Heart right ventricle (tissue), 16 donors: ENCODE measurements at regions not wholly inside any gene's neighbourhood (a gene's known extent, or its start where the extent isn't known, plus 50 kb on each side); places are given as distances from the start of the nearest gene placed in this dataset.

Source experiments
- ATAC-seq, 8 donors: fragments of 200-7000 bp; cut with Tn5 transposase; one replicate each; pipeline ENCODE4 v1.9.1; 2020; ENCODE audit warnings: mild to moderate bottlenecking in 8 of 8, moderate library complexity in 8 of 8, moderate number of reproducible peaks in 1 of 8
- DNase-seq, 2 donors: peaks; one replicate each; pipeline ENCODE4 v3.0.0-alpha.2; 2020
- H3K27ac ChIP-seq, 10 donors: fragments of 200-600 bp; sonication (generic) in 2 of 10; one replicate each; pipeline versions ENCODE4 v1.5.0 to v1.8.0; 2020 to 2022; ENCODE audit warnings: mild to moderate bottlenecking in 3 of 10
- H3K27me3 ChIP-seq, 7 donors: fragments of 200-600 bp; one replicate each; pipeline ENCODE4 v1.8.0; 2021 to 2022; ENCODE audit warnings: mild to moderate bottlenecking in 2 of 7
- H3K36me3 ChIP-seq, 9 donors: fragments of 200-600 bp; sonication (generic) in 1 of 9; one replicate each; pipeline versions ENCODE4 v1.5.0 to v1.8.0; 2020 to 2022; ENCODE audit warnings: mild to moderate bottlenecking in 2 of 9
- H3K4me1 ChIP-seq, 9 donors: fragments of 200-600 bp; sonication (generic) in 1 of 9; one replicate each; pipeline versions ENCODE4 v1.5.0 to v1.8.0; 2020 to 2022; ENCODE audit warnings: mild to moderate bottlenecking in 4 of 9
- H3K4me3 ChIP-seq, 10 donors: fragments of 200-600 bp; sonication (generic) in 2 of 10; one replicate each; pipeline versions ENCODE4 v1.5.0 to v1.8.0; 2020 to 2022; ENCODE audit warnings: mild to moderate bottlenecking in 7 of 10, moderate library complexity in 2 of 10
- H3K9me3 ChIP-seq, 11 donors: fragments of 200-600 bp in 10 of 11; sonication (generic) in 2 of 11; one replicate each; pipeline versions ENCODE4 v1.5.0 to v1.8.0; 2013 to 2022; ENCODE audit warnings: mild to moderate bottlenecking in 2 of 11, control low read depth in 1 of 11, moderate library complexity in 1 of 11
- WGBS, 2 donors: extraction: QIAGEN DNeasy Blood & Tissue Kit; methylation state at CpG; one replicate each; pipeline ENCODE4 v1.1.7; 2013; ENCODE audit warnings: inconsistent platforms in 1 of 2; 5-methylcytosine and 5-hydroxymethylcytosine counted together
- intact Hi-C, 10 donors: fragments of 100-400 bp; cut with DNase I; formaldehyde crosslinking; loops; one replicate each; pipeline versions ENCODE4 v1.11.1 to v1.14.2; 2022
- TF ChIP-seq, protein P1 (sequence below), 9 donors: fragments of 200-600 bp; sonication (generic) in 2 of 9; IDR thresholded peaks; one replicate each; pipeline versions ENCODE4 v1.5.0 to v1.8.0; 2021 to 2022; ENCODE audit warnings: antibody characterized with exemption in 9 of 9, mild to moderate bottlenecking in 5 of 9, moderate library complexity in 1 of 9
- donor health status: Arrhythmogenic right ventricular cardiomyopathy.
- donor health status: ischemic (EF 13 %, LVEDD 7.1; RV severe dilation, severe dysfunction).
- donor health status: healthy with polysubstance abuse.
- donor health status: DM: no; HTN: yes; CAD: no.
- donor health status: DM: no; HTN: no; CAD: no.
- donor health status: ischemic (EF 25% LVEDD 6.9; RV normal size, moderate dysfunction).
- donor health status: ischemic (EF 25% LVEDD 5.7; RV mildly dilated, moderate dysfunction).
- donor health status: healthy.
- donor health status: DM: yes; HTN: yes; CAD: no.
- donor health status: Ischemic cardiomyopathy.
- donor health status: ischemic (EF 35%, LVEDD 5.7; RV mildly dilated, moderate dysfunction).
- donor health status: nonischemic (EF 11% LVEDD 7.7; RV severe dilation, severe dysfunction).
- donor health status: DM: yes; HTN: yes; CAD: no.
- donor health status: PGD.
- donor health status: ischemic (EF 29% LVEDD 5.4; RV normal size, mild dysfunction).
- donor health status: nonischemic (EF 23%, LVEDD 6.1; RV moderate dilation, normal function).

DNA sequence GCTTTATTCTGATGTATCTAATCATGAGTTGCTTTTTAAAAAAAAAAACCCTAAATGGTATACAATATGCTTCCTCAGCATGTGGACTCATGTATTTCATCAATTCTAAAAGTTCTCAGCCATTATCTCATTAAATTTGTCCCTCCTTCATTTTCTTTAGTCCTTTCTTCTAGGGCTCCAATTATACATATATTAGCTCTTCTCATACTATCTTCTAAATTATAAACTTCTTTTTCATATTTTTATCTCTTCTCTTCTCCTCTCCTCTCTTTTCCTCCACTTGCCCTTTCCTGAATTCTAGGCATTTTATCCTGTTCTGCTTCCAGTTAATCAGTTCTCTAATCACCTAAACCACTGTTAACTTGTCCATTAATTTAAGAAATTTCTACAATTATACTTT lies 55.0 kb upstream of the IL33 start:
- H3K4me1 ChIP-seq = no peaks in the 10 kb centered on the region
- no peak for DNase-seq
- peaks cover 0 to 58% (median 22%) of the 10 kb centered on the region in 11 donors for H3K9me3 ChIP-seq
- no peak overlapping the region for H3K4me3 ChIP-seq
- no peak for ATAC-seq
- TF ChIP-seq, protein P1, sequence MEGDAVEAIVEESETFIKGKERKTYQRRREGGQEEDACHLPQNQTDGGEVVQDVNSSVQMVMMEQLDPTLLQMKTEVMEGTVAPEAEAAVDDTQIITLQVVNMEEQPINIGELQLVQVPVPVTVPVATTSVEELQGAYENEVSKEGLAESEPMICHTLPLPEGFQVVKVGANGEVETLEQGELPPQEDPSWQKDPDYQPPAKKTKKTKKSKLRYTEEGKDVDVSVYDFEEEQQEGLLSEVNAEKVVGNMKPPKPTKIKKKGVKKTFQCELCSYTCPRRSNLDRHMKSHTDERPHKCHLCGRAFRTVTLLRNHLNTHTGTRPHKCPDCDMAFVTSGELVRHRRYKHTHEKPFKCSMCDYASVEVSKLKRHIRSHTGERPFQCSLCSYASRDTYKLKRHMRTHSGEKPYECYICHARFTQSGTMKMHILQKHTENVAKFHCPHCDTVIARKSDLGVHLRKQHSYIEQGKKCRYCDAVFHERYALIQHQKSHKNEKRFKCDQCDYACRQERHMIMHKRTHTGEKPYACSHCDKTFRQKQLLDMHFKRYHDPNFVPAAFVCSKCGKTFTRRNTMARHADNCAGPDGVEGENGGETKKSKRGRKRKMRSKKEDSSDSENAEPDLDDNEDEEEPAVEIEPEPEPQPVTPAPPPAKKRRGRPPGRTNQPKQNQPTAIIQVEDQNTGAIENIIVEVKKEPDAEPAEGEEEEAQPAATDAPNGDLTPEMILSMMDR (IDR thresholded peaks at IDR 0.05) = no peak
- H3K27me3 ChIP-seq = no peaks in the 10 kb centered on the region
- no peaks in the 10 kb centered on the region for H3K36me3 ChIP-seq
- intact Hi-C loops = no loop called here
- H3K27ac ChIP-seq = no peak overlapping the region

DNA sequence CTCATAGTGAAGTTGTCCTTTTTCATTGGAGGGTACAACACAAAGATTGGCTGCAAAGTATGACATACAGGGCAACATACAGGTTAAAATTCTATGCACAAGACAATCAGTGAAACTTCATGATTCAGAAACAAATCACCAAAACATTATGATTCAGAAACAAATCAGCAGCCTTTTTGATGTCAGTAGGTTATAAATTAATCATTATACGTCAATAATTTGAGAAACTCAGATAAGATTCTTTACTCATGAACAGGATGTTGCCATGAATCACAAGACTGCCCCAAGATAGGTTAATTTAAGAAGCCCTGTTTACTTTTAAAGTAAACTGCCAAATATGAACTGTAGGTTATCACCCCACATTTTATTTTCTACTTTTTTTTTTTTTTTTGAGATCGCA lies 62.2 kb upstream of the IL33 start:
- H3K4me3 ChIP-seq = no peak overlapping the region
- H3K27me3 ChIP-seq = no peaks in the 10 kb centered on the region
- ATAC-seq (no peak), DNase-seq (no peak)
- H3K4me1 ChIP-seq = peaks cover 0 to 4% (median 0%) of the 10 kb centered on the region in 9 donors
- TF ChIP-seq, protein P1 (IDR thresholded peaks at IDR 0.05) = no peak
- WGBS, 2 donors = 81 to 90% methylated on average over 2 of the region's 2 CpGs
- H3K9me3 ChIP-seq = peaks cover 0 to 27% (median 0%) of the 10 kb centered on the region in 11 donors
- H3K36me3 ChIP-seq = no peaks in the 10 kb centered on the region
- intact Hi-C loops = loop anchor here in 1 of 10 donors (10.0 kb wide), 1 partner anchor 49 kb away; no protein-coding TSS in a partner anchor
- H3K27ac ChIP-seq = no peak overlapping the region

DNA sequence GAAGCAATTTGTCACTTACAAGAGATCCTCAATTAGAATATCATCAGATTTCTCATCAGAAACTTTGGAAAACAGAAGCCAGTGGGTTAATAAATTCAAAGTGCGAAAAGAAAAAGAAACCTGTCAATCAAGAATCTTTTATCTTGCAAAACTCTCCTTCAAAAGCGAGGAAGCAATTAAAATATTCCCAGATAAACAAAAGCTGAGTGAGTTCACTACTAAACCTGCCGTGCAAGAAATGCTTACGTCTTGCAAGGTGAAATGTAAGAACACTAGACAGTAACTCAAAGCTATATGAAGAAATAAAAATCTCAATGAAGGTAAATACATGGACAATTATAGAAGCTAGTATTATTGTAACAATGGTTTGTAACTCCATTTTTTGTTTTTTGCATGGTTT lies 62.8 kb upstream of the IL33 start:
- WGBS, 2 donors = 61 to 68% methylated on average over 4 of the region's 4 CpGs
- Histone ChIP-seq H3K36me3 (no peaks in the 10 kb centered on the region), H3K27ac (no peak overlapping the region), H3K9me3 (peaks cover 0 to 21% (median 0%) of the 10 kb centered on the region in 11 donors), H3K27me3 (no peaks in the 10 kb centered on the region), H3K4me1 (peaks cover 0 to 4% (median 0%) of the 10 kb centered on the region in 9 donors), H3K4me3 (no peak overlapping the region)
- no peak for ATAC-seq
- no peak for DNase-seq
- intact Hi-C loops = loop anchor here in 1 of 10 donors (10.0 kb wide), 1 partner anchor 48 kb away; no protein-coding TSS in a partner anchor
- TF ChIP-seq, protein P1 (IDR thresholded peaks at IDR 0.05) = no peak

DNA sequence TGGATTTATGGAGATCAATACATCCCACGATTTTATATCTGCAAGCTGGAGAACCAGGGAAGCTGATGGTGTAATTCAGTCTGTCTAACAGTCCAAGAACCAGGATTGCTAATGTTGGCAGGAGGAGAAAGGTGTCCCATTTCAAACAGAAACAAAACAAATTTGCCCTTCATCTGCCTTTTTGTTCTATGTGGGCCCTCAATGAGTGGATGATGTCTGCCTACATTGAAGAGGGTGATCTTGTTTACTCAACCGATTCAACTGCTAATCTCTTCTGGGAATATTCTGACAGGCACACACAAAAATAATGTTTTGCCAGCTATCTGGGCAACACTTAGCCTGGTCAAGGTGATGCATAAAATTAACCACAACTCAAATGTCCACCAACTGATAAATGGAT lies 65.1 kb upstream of the IL33 start:
- no peak for ATAC-seq
- 90 to 91% methylated on average over 2 of the region's 2 CpGs for WGBS, 2 donors
- no peaks in the 10 kb centered on the region for H3K36me3 ChIP-seq
- peaks cover 0 to 8% (median 0%) of the 10 kb centered on the region in 11 donors for H3K9me3 ChIP-seq
- TF ChIP-seq, protein P1 (IDR thresholded peaks at IDR 0.05) = no peak
- intact Hi-C loops = loop anchor here in 1 of 10 donors (10.0 kb wide), 1 partner anchor 46 kb away; no protein-coding TSS in a partner anchor
- H3K27ac ChIP-seq = no peak overlapping the region
- no peaks in the 10 kb centered on the region for H3K27me3 ChIP-seq
- peaks cover 0 to 4% (median 0%) of the 10 kb centered on the region in 9 donors for H3K4me1 ChIP-seq
- H3K4me3 ChIP-seq = no peak overlapping the region
- DNase-seq = no peak
